ENCODE measurements at regions not wholly inside any gene's neighbourhood (a gene's known extent, or its start where the extent isn't known, plus 50 kb on each side); places are given as distances from the start of the nearest gene placed in this dataset.
"Not testable (repeated sequence)": the region's sequence is repeated elsewhere in the genome, so short reads cannot be mapped to it uniquely, and the experiment has no call there.

DNA sequence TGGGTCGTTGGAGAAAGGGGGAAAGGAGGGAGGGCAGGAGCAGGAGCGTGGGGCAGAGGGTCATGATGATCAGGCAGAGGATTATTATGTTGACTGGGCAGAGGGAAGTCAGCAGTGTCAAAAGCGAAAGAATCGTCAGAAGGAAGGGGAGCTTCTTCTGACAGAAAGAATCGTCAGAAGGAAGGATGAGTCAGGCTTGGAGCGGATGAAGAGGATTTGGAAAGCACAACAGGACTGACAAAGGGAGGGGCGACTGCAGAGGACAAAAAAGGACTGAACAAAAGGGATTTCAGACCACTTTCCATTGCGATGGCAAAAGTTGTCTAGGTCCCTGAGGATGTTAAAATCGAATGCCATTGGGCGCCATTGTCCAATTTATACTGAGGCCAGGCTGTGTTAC, 1053.5 kb downstream of the SI start:
- ATAC-seq, result no peak
- Mint-ChIP-seq H3K4me3 (no peak overlapping the region), H3K4me1 (ENCODE audit: low read depth) (no peaks in the 10 kb centered on the region), H3K36me3 (ENCODE audit: insufficient read depth) (no peaks in the 10 kb centered on the region), H3K27me3 (ENCODE audit: low read depth) (no peaks in the 10 kb centered on the region), H3K9me3 (peaks cover 10% of the 10 kb centered on the region)
- DNase-seq, result no peak

- no peaks in the 10 kb centered on the region for H3K27me3 Mint-ChIP-seq (ENCODE audit: low read depth)
- H3K9me3 Mint-ChIP-seq, result peaks cover 7% of the 10 kb centered on the region
- ATAC-seq (no peak), DNase-seq (no peak)
- no peaks in the 10 kb centered on the region for H3K36me3 Mint-ChIP-seq (ENCODE audit: insufficient read depth)
- H3K4me3 Mint-ChIP-seq, result no peak overlapping the region
- no peaks in the 10 kb centered on the region for H3K4me1 Mint-ChIP-seq (ENCODE audit: low read depth)
These were observed 1054.8 kb downstream of the SI start for GRCh38 chr3:164023480-164023879.

- Mint-ChIP-seq H3K9me3 (no peaks in the 10 kb centered on the region), H3K4me1 (ENCODE audit: low read depth) (no peaks in the 10 kb centered on the region), H3K36me3 (ENCODE audit: insufficient read depth) (no peaks in the 10 kb centered on the region), H3K27me3 (ENCODE audit: low read depth) (no peaks in the 10 kb centered on the region), H3K4me3 (no peak overlapping the region)
- DNase-seq (no peak), ATAC-seq (no peak)
These were observed 1059.8 kb downstream of the SI start for GRCh38 chr3:164018500-164018899.

DNA sequence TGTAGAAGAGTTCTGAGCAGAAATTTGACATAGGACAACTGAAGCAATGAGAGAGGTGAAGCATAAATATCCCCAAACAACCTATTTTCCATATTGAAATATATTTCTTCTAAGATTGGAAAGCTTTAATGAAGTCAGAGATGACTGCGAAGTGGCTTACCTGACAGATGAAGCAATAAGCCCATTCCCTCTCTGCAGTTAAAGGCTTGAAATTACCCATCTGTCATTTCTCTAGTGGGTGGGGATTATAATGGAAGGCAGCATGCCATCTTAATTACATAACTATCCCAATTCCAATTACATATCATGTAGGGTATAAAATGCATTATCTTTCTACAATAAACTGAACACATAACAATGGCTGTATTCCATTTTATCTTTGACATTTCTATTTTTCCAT, 1070.5 kb downstream of the SI start:
- H3K27me3 Mint-ChIP-seq (ENCODE audit: low read depth), result no peaks in the 10 kb centered on the region
- H3K9me3 Mint-ChIP-seq, result peaks cover 3% of the 10 kb centered on the region
- DNase-seq (no peak), ATAC-seq (no peak)
- no peak overlapping the region for H3K4me3 Mint-ChIP-seq
- H3K4me1 Mint-ChIP-seq (ENCODE audit: low read depth), result no peaks in the 10 kb centered on the region
- no peaks in the 10 kb centered on the region for H3K36me3 Mint-ChIP-seq (ENCODE audit: insufficient read depth)

DNA sequence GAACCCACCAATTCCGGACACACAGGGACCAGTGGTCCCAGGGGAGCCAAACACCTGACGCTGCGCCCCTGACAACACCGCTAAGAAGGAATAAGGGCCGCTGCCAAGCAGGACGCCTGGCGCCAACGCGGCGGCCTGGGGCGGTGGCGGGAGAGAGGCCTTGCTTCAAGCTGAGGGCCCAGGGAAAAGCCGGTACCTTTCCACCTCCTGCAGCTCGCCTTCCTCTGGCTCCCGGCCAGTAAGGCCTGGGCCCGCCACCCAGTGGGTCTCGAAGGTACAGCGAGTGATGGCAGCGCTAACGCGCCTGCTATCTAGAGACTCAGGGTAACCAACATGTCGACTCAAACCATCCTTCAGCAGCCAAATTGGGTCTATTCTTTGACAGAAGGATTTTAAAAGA, 1074.1 kb downstream of the SI start:
- no peak overlapping the region for H3K4me3 Mint-ChIP-seq
- DNase-seq (no peak), ATAC-seq (no peak)
- peaks cover 4% of the 10 kb centered on the region for H3K9me3 Mint-ChIP-seq
- H3K27me3 Mint-ChIP-seq (ENCODE audit: low read depth), result no peaks in the 10 kb centered on the region
- no peaks in the 10 kb centered on the region for H3K36me3 Mint-ChIP-seq (ENCODE audit: insufficient read depth)
- no peaks in the 10 kb centered on the region for H3K4me1 Mint-ChIP-seq (ENCODE audit: low read depth)

GRCh38 chr3:164003016-164003415, 1075.3 kb downstream of the SI start:
- not testable (repeated sequence) for DNase-seq; H3K36me3 Mint-ChIP-seq (ENCODE audit: insufficient read depth); ATAC-seq; H3K4me1 Mint-ChIP-seq (ENCODE audit: low read depth); H3K27me3 Mint-ChIP-seq (ENCODE audit: low read depth); H3K9me3 Mint-ChIP-seq; H3K4me3 Mint-ChIP-seq

DNA sequence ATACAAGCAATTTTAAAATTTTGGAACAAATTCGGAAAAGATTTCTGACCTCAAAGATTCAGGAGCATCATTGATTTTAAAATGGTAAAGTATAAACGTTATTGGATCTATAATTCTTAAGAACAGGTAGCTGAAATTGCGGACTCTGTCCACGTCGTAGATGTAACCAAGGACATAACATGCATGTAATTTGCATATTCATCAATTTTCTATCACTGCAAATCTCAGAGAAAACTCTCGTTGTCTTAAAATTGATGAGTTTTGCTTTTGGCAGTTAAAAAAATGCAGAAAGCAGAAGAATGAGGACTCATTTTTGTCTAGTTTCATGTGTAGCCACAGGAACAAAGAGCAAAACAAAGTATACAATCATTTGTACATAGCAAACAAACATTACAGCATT, 1094.4 kb downstream of the SI start:
- H3K9me3 Mint-ChIP-seq, result no peaks in the 10 kb centered on the region
- DNase-seq (no peak), ATAC-seq (no peak)
- no peak overlapping the region for H3K4me3 Mint-ChIP-seq
- no peaks in the 10 kb centered on the region for H3K36me3 Mint-ChIP-seq (ENCODE audit: insufficient read depth)
- no peaks in the 10 kb centered on the region for H3K4me1 Mint-ChIP-seq (ENCODE audit: low read depth)
- H3K27me3 Mint-ChIP-seq (ENCODE audit: low read depth), result no peaks in the 10 kb centered on the region

DNA sequence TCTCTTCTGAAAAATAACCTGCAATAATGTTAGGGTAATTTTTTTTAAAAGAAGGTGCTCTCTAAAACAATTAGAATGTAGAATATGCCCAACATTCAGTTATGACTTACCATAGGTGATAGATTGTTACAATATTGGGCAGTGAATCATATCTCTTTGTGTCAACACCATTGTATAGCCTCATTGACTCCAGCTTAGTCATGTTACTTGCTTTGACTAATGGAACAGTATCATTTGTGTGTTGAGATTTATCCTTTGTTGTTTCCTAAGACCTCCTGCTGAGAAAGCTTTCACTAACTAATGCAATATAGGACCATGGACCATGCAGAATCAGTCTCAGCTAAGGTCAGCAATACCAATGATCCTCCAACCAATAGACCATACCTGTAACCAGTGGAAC, 1106.4 kb downstream of the SI start:
- peaks cover 8% of the 10 kb centered on the region for H3K9me3 Mint-ChIP-seq

GRCh38 chr3:163957072-163957471, 1121.2 kb downstream of the SI start:
- H3K9me3 Mint-ChIP-seq, result peaks cover 25% of the 10 kb centered on the region
- H3K36me3 Mint-ChIP-seq (ENCODE audit: insufficient read depth), result no peaks in the 10 kb centered on the region
- no peak overlapping the region for H3K4me3 Mint-ChIP-seq
- no peaks in the 10 kb centered on the region for H3K4me1 Mint-ChIP-seq (ENCODE audit: low read depth)
- no peaks in the 10 kb centered on the region for H3K27me3 Mint-ChIP-seq (ENCODE audit: low read depth)
- DNase-seq, result no peak
- no peak for ATAC-seq

More for the DNA sequence above, 1106.4 kb downstream of the SI start:
- ATAC-seq (no peak), DNase-seq (no peak)
- Mint-ChIP-seq H3K4me3 (no peak overlapping the region), H3K4me1 (ENCODE audit: low read depth) (no peaks in the 10 kb centered on the region), H3K36me3 (ENCODE audit: insufficient read depth) (no peaks in the 10 kb centered on the region), H3K27me3 (ENCODE audit: low read depth) (no peaks in the 10 kb centered on the region)

GRCh38 chr3:163953526-163953925, 1124.8 kb downstream of the SI start:
- Mint-ChIP-seq H3K9me3 (peaks cover 11% of the 10 kb centered on the region), H3K4me3 (no peak overlapping the region), H3K4me1 (ENCODE audit: low read depth) (no peaks in the 10 kb centered on the region), H3K27me3 (ENCODE audit: low read depth) (no peaks in the 10 kb centered on the region), H3K36me3 (ENCODE audit: insufficient read depth) (no peaks in the 10 kb centered on the region)
- DNase-seq, result no peak
- no peak for ATAC-seq

GRCh38 chr3:163952499-163952898, 1125.8 kb downstream of the SI start:
- ATAC-seq (no peak), DNase-seq (no peak)
- no peaks in the 10 kb centered on the region for H3K27me3 Mint-ChIP-seq (ENCODE audit: low read depth)
- H3K36me3 Mint-ChIP-seq (ENCODE audit: insufficient read depth), result no peaks in the 10 kb centered on the region
- no peak overlapping the region for H3K4me3 Mint-ChIP-seq
- H3K9me3 Mint-ChIP-seq, result peaks cover 4% of the 10 kb centered on the region
- no peaks in the 10 kb centered on the region for H3K4me1 Mint-ChIP-seq (ENCODE audit: low read depth)

- H3K36me3 Mint-ChIP-seq (ENCODE audit: insufficient read depth), result no peaks in the 10 kb centered on the region
- H3K9me3 Mint-ChIP-seq, result peaks cover 3% of the 10 kb centered on the region
- H3K27me3 Mint-ChIP-seq (ENCODE audit: low read depth), result no peaks in the 10 kb centered on the region
- H3K4me1 Mint-ChIP-seq (ENCODE audit: low read depth), result no peaks in the 10 kb centered on the region
- DNase-seq (no peak), ATAC-seq (no peak)
- H3K4me3 Mint-ChIP-seq, result no peak overlapping the region
These were observed 1126.8 kb downstream of the SI start for GRCh38 chr3:163951397-163951987.

DNA sequence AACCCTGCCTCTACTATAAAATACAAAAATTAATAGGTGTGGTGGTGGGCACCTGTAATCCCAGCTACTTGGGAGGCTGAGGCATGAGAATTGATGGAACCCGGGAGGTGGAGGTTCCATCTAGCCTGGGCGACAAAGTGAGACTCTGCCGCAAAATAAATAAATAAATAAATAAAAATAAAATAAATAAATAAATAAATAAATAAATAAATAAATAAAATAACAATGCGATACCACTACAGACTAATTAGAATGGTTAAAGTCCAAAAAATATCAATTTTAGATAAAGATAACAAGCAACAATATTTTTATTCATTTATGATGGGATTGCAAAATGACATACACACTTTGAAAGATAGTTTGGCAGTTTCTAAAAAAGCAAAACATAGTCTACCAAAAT, 1131.5 kb downstream of the SI start:
- H3K4me1 Mint-ChIP-seq (ENCODE audit: low read depth), result no peaks in the 10 kb centered on the region
- no peak overlapping the region for H3K4me3 Mint-ChIP-seq
- no peak for DNase-seq
- ATAC-seq, result no peak
- H3K27me3 Mint-ChIP-seq (ENCODE audit: low read depth), result no peaks in the 10 kb centered on the region
- H3K36me3 Mint-ChIP-seq (ENCODE audit: insufficient read depth), result no peaks in the 10 kb centered on the region
- H3K9me3 Mint-ChIP-seq, result peaks cover 4% of the 10 kb centered on the region

GRCh38 chr3:163943664-163944063, 1134.6 kb downstream of the SI start:
- Mint-ChIP-seq H3K4me1 (ENCODE audit: low read depth) (no peaks in the 10 kb centered on the region), H3K9me3 (peaks cover 4% of the 10 kb centered on the region), H3K36me3 (ENCODE audit: insufficient read depth) (no peaks in the 10 kb centered on the region), H3K4me3 (no peak overlapping the region), H3K27me3 (ENCODE audit: low read depth) (no peaks in the 10 kb centered on the region)
- DNase-seq (no peak), ATAC-seq (no peak)

- Mint-ChIP-seq H3K27me3 (ENCODE audit: low read depth) (no peaks in the 10 kb centered on the region), H3K36me3 (ENCODE audit: insufficient read depth) (no peaks in the 10 kb centered on the region), H3K9me3 (peaks cover 4% of the 10 kb centered on the region), H3K4me1 (ENCODE audit: low read depth) (no peaks in the 10 kb centered on the region), H3K4me3 (no peak overlapping the region)
- ATAC-seq, result no peak
- DNase-seq, result no peak
These were observed 1138.4 kb downstream of the SI start for GRCh38 chr3:163939926-163940325.

DNA sequence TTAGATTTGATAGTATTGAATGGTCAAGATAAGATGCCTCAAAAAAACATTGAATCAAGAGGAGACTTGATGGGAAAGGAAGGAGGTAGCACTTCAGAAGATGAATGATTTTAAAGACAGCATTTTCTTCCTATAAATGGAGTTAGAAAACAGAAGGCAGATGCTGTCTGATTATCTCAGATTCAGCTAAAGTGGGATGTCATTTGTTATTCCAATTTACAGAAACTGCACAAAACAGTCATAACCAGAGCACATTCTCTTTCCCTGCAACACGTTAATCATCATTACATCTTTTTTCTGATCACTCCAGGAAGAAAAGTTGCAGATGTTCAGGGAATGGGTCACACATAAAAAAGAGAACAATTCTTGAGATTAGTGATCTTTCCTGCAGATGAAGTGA, 1141.8 kb downstream of the SI start:
- Mint-ChIP-seq H3K36me3 (ENCODE audit: insufficient read depth) (no peaks in the 10 kb centered on the region), H3K4me3 (no peak overlapping the region), H3K27me3 (ENCODE audit: low read depth) (no peaks in the 10 kb centered on the region), H3K9me3 (peaks cover 4% of the 10 kb centered on the region), H3K4me1 (ENCODE audit: low read depth) (no peaks in the 10 kb centered on the region)
- no peak for DNase-seq
- ATAC-seq, result no peak

Measured in activated T-cell treated with anti-CD3 and anti-CD28 coated beads, Interleukin-2, amount 50 U/mL, for 4 hours (primary cell).